Heart left ventricle (tissue), 16 donors: ENCODE measurements at regions not wholly inside any gene's neighbourhood (a gene's known extent, or its start where the extent isn't known, plus 50 kb on each side); places are given as distances from the start of the nearest gene placed in this dataset.

Experiments used
- ATAC-seq, 4 donors: fragments of 200-7000 bp; cut with Tn5 transposase; one replicate each; pipeline ENCODE4 v1.9.1; 2020 to 2022; ENCODE audit warnings: moderate library complexity in 4 of 4, mild to moderate bottlenecking in 3 of 4, moderate number of reproducible peaks in 1 of 4
- DNase-seq, 5 donors: peaks; one replicate each; pipeline ENCODE4 v3.0.0-alpha.2; 2020
- H3K27ac ChIP-seq, 12 donors: fragments of 200-600 bp; sonication (generic) in 4 of 12; one replicate each; pipeline versions ENCODE4 v1.5.0 to v1.8.0; 2016 to 2022; ENCODE audit warnings: mild to moderate bottlenecking in 2 of 12
- H3K27me3 ChIP-seq, 9 donors: fragments of 200-600 bp; sonication (generic) in 2 of 9; one replicate each; pipeline versions ENCODE4 v1.5.1 to v1.8.0; 2016 to 2022; ENCODE audit warnings: mild to moderate bottlenecking in 3 of 9
- H3K36me3 ChIP-seq, 9 donors: fragments of 200-600 bp; sonication (generic) in 2 of 9; one replicate each; pipeline versions ENCODE4 v1.5.0 to v1.8.0; 2018 to 2022; ENCODE audit warnings: mild to moderate bottlenecking in 2 of 9
- H3K4me1 ChIP-seq, 12 donors: fragments of 200-600 bp; sonication (generic) in 4 of 12; one replicate each; pipeline versions ENCODE4 v1.5.0 to v1.8.0; 2016 to 2022; ENCODE audit warnings: mild to moderate bottlenecking in 3 of 12
- H3K4me3 ChIP-seq, 12 donors: fragments of 200-600 bp; sonication (generic) in 4 of 12; one replicate each; pipeline versions ENCODE4 v1.5.0 to v1.8.0; 2017 to 2022; ENCODE audit warnings: mild to moderate bottlenecking in 9 of 12, moderate library complexity in 4 of 12
- H3K9me3 ChIP-seq, 12 donors: fragments of 200-600 bp; sonication (generic) in 4 of 12; one replicate each; pipeline versions ENCODE4 v1.5.0 to v1.8.0; 2016 to 2022; ENCODE audit warnings: mild to moderate bottlenecking in 1 of 12
- CTCF ChIP-seq, 12 donors: fragments of 200-600 bp; sonication (generic) in 4 of 12; IDR thresholded peaks; one replicate each; pipeline versions ENCODE4 v1.5.0 to v1.8.0; 2018 to 2022; ENCODE audit warnings: antibody characterized with exemption in 12 of 12, mild to moderate bottlenecking in 5 of 12
- POLR2A ChIP-seq, 2 donors: fragments of 450-650 bp; IDR thresholded peaks; one replicate each; pipeline ENCODE4 v1.6.1; 2017; ENCODE audit warnings: antibody characterized with exemption in 2 of 2, mild to moderate bottlenecking in 2 of 2, moderate library complexity in 2 of 2
- WGBS, 4 donors: extraction: QIAGEN DNeasy Blood & Tissue Kit in 2 of 4; methylation state at CpG; one replicate each; pipeline versions ENCODE4 v1.1.5 to v1.1.7; 2013 to 2018; 5-methylcytosine and 5-hydroxymethylcytosine counted together
- intact Hi-C, 10 donors: fragments of 100-400 bp; cut with DNase I; formaldehyde crosslinking; loops; one replicate each; pipeline versions ENCODE4 v1.11.1 to v1.14.2; 2022
- donor health status: ischemic (EF 13 %, LVEDD 7.1; RV severe dilation, severe dysfunction).
- donor health status: healthy with polysubstance abuse.
- donor health status: DM: no; HTN: yes; CAD: no.
- donor health status: DM: no; HTN: no; CAD: no.
- donor health status: ischemic (EF 25% LVEDD 6.9; RV normal size, moderate dysfunction).
- donor health status: ischemic (EF 25% LVEDD 5.7; RV mildly dilated, moderate dysfunction).
- donor health status: healthy.
- donor health status: DM: yes; HTN: yes; CAD: no.
- donor health status: ischemic (EF 35%, LVEDD 5.7; RV mildly dilated, moderate dysfunction).
- donor health status: nonischemic (EF 11% LVEDD 7.7; RV severe dilation, severe dysfunction).
- donor health status: DM: yes; HTN: yes; CAD: no.
- donor health status: PGD.
- donor health status: ischemic (EF 29% LVEDD 5.4; RV normal size, mild dysfunction).
- donor health status: nonischemic (EF 23%, LVEDD 6.1; RV moderate dilation, normal function).

- H3K36me3 ChIP-seq: no peaks in the 10 kb centered on the region
- DNase-seq (no peak), ATAC-seq (no peak)
- no peak overlapping the region for H3K4me3 ChIP-seq
- TF ChIP-seq POLR2A (IDR thresholded peaks at IDR 0.05) (no peak), CTCF (IDR thresholded peaks at IDR 0.05) (no peak)
- intact Hi-C loops: no loop called here
- WGBS, 4 donors: 56 to 92% (median 79%) methylated on average over 3 of the region's 3 CpGs
- no peak overlapping the region for H3K27ac ChIP-seq
- H3K27me3 ChIP-seq: no peaks in the 10 kb centered on the region
- H3K9me3 ChIP-seq: no peaks in the 10 kb centered on the region
- H3K4me1 ChIP-seq: no peaks in the 10 kb centered on the region
Observed at GRCh38 chr3:144552346-144553057, 580.9 kb downstream of the DIPK2A start.

GRCh38 chr3:144553301-144553700 lies 581.7 kb downstream of the DIPK2A start:
- H3K36me3 ChIP-seq: no peaks in the 10 kb centered on the region
- intact Hi-C loops: no loop called here
- DNase-seq (no peak), ATAC-seq (no peak)
- no peak for TF ChIP-seq POLR2A (IDR thresholded peaks at IDR 0.05)
- no peak for TF ChIP-seq CTCF (IDR thresholded peaks at IDR 0.05)
- H3K27ac ChIP-seq: no peak overlapping the region
- H3K4me3 ChIP-seq: no peak overlapping the region
- no peaks in the 10 kb centered on the region for H3K27me3 ChIP-seq
- WGBS, 4 donors: 33 to 51% (median 47%) methylated on average over 1 of the region's 1 CpG
- no peaks in the 10 kb centered on the region for H3K9me3 ChIP-seq
- no peaks in the 10 kb centered on the region for H3K4me1 ChIP-seq

- Histone ChIP-seq H3K4me3 (no peak overlapping the region), H3K36me3 (no peaks in the 10 kb centered on the region), H3K9me3 (no peaks in the 10 kb centered on the region), H3K27ac (no peak overlapping the region), H3K4me1 (no peaks in the 10 kb centered on the region), H3K27me3 (no peaks in the 10 kb centered on the region)
- TF ChIP-seq POLR2A (IDR thresholded peaks at IDR 0.05) (no peak), CTCF (IDR thresholded peaks at IDR 0.05) (no peak)
- no peak for DNase-seq
- WGBS, 4 donors: 68 to 86% (median 77%) methylated on average over 5 of the region's 5 CpGs
- ATAC-seq: no peak
- intact Hi-C loops: no loop called here
Observed at GRCh38 chr3:144554889-144555288, 583.3 kb downstream of the DIPK2A start.

- Histone ChIP-seq H3K4me3 (no peak overlapping the region), H3K36me3 (no peaks in the 10 kb centered on the region), H3K4me1 (no peaks in the 10 kb centered on the region), H3K27me3 (no peaks in the 10 kb centered on the region), H3K9me3 (no peaks in the 10 kb centered on the region), H3K27ac (no peak overlapping the region)
- TF ChIP-seq POLR2A (IDR thresholded peaks at IDR 0.05) (no peak), CTCF (IDR thresholded peaks at IDR 0.05) (no peak)
- ATAC-seq (no peak), DNase-seq (no peak)
- WGBS, 4 donors: 68 to 81% (median 77%) methylated on average over 3 of the region's 3 CpGs
- intact Hi-C loops: no loop called here
Observed at GRCh38 chr3:144556392-144556791, 584.8 kb downstream of the DIPK2A start.
